Stomach (tissue), 8 donors: ENCODE measurements at regions not wholly inside any gene's neighbourhood (a gene's known extent, or its start where the extent isn't known, plus 50 kb on each side); places are given as distances from the start of the nearest gene placed in this dataset.

Experiments used
- DNase-seq, 2 donors: peaks; one replicate each; pipeline versions ENCODE4 v3.0.0 to v3.0.0-alpha.2; 2013 to 2019
- H3K27ac ChIP-seq, 5 donors: fragments of 200-600 bp in 4 of 5; sonication (generic) in 4 of 5; one replicate each; pipeline ENCODE4 v1.5.1; 2013 to 2019; ENCODE audit warnings: mild to moderate bottlenecking in 1 of 5, moderate library complexity in 1 of 5
- H3K27me3 ChIP-seq, 3 donors: fragments of 200-600 bp; sonication (generic); one replicate each; pipeline ENCODE4 v1.5.1; 2017 to 2019; ENCODE audit warnings: mixed run types in 1 of 3
- H3K36me3 ChIP-seq, 4 donors: fragments of 200-600 bp; sonication (generic); 1 replicate in 3 of 4; 2 replicates in 1 of 4; pipeline ENCODE4 v1.5.1; 2016 to 2019
- H3K4me1 ChIP-seq, 4 donors: fragments of 200-600 bp; sonication (generic); one replicate each; pipeline ENCODE4 v1.5.1; 2016 to 2019
- H3K4me3 ChIP-seq, 4 donors: fragments of 200-600 bp; sonication (generic) in 3 of 4; one replicate each; pipeline ENCODE4 v1.5.1; 2016 to 2019; ENCODE audit warnings: mild to moderate bottlenecking in 1 of 4
- H3K9me3 ChIP-seq, 4 donors: fragments of 200-600 bp; sonication (generic); one replicate each; pipeline ENCODE4 v1.5.1; 2016 to 2019
- EP300 ChIP-seq: sonication (generic); formaldehyde crosslinking; IDR thresholded peaks from one replicate; pipeline ENCODE4 v1.6.1; 2017; ENCODE audit warnings: antibody characterized with exemption
- POLR2A ChIP-seq, 4 donors: fragments of 450-650 bp; IDR thresholded peaks; one replicate each; pipeline ENCODE4 v1.6.1; 2016; ENCODE audit warnings: antibody characterized with exemption in 4 of 4, control low read depth in 2 of 4, mild to moderate bottlenecking in 1 of 4, moderate library complexity in 1 of 4
- POLR2AphosphoS5 ChIP-seq, 3 donors: sonication (generic); formaldehyde crosslinking; IDR thresholded peaks; one replicate each; pipeline ENCODE4 v1.6.1; 2016; ENCODE audit warnings: antibody characterized with exemption in 3 of 3
- WGBS, 5 donors: extraction: QIAGEN DNeasy Blood & Tissue Kit in 3 of 5; methylation state at CpG; one replicate each; pipeline versions ENCODE4 v1.1.5 to v1.1.7; 2013 to 2018; 5-methylcytosine and 5-hydroxymethylcytosine counted together
- intact Hi-C: fragments of 100-400 bp; cut with DNase I; formaldehyde crosslinking; loops from one replicate; pipeline ENCODE4 v1.15.1; 2023; ENCODE audit warnings: low total_unique reads
- TF ChIP-seq, protein P1 (sequence below), 7 experiments: fragments of 450-650 bp in 4 of 7; fragments of 200-600 bp in 3 of 7; sonication (generic) in 3 of 7; IDR thresholded peaks; one replicate each; pipeline ENCODE4 v1.5.1; 2016 to 2019; ENCODE audit warnings: antibody characterized with exemption in 7 of 7, control low read depth in 2 of 7, mild to moderate bottlenecking in 1 of 7
- donor health status: healthy with polysubstance abuse.
- donor health status: Bipolar disorder and iron deficiency.
- donor health status: healthy.

DNA sequence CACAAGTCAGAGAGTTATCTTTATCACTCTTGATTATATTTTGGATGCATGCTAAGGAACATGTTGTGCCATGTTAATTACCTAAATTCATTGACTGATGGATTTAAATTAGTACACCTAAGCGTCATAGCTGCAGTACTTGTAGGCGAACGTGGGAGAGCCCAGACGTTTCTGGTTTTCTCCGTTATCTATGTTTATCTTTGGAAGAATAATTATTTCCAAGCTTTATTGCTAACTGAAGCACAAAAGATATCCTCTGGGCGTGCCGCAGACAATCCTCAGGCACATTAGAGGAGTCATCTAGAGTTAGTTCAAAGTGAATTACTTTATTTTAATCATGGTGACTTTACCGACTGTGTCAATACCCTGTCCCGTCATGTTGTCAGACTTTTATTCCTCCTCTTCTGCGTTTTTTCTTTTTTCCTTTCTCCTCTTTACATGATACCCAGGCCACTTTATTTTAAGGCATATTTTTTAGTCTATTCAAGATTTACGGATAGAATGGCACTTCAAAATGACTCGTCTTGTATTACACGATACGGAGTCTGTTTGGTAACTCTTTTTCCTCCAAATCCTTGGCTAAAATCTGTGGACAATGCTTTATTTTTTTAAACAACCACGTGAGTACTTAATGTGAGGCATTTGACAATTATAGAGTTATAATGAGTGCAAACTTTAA, 632.0 kb upstream of the TENM3 start:
- no peak for TF ChIP-seq POLR2AphosphoS5 (IDR thresholded peaks at IDR 0.05)
- TF ChIP-seq, protein P1, sequence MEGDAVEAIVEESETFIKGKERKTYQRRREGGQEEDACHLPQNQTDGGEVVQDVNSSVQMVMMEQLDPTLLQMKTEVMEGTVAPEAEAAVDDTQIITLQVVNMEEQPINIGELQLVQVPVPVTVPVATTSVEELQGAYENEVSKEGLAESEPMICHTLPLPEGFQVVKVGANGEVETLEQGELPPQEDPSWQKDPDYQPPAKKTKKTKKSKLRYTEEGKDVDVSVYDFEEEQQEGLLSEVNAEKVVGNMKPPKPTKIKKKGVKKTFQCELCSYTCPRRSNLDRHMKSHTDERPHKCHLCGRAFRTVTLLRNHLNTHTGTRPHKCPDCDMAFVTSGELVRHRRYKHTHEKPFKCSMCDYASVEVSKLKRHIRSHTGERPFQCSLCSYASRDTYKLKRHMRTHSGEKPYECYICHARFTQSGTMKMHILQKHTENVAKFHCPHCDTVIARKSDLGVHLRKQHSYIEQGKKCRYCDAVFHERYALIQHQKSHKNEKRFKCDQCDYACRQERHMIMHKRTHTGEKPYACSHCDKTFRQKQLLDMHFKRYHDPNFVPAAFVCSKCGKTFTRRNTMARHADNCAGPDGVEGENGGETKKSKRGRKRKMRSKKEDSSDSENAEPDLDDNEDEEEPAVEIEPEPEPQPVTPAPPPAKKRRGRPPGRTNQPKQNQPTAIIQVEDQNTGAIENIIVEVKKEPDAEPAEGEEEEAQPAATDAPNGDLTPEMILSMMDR (IDR thresholded peaks at IDR 0.05) = no peak
- TF ChIP-seq EP300 = no peak
- no peak for TF ChIP-seq POLR2A (IDR thresholded peaks at IDR 0.05)
- peaks cover 0 to 4% (median 0%) of the 10 kb centered on the region in 4 donors for H3K4me1 ChIP-seq
- no peaks in the 10 kb centered on the region for H3K27me3 ChIP-seq
- no peaks in the 10 kb centered on the region for H3K36me3 ChIP-seq
- intact Hi-C loops = no loop called here
- no peak overlapping the region for H3K4me3 ChIP-seq
- WGBS, 5 donors = 39 to 52% (median 42%) methylated on average over 15 of the region's 15 CpGs
- no peaks in the 10 kb centered on the region for H3K9me3 ChIP-seq
- no peak for DNase-seq
- no peak overlapping the region for H3K27ac ChIP-seq

DNA sequence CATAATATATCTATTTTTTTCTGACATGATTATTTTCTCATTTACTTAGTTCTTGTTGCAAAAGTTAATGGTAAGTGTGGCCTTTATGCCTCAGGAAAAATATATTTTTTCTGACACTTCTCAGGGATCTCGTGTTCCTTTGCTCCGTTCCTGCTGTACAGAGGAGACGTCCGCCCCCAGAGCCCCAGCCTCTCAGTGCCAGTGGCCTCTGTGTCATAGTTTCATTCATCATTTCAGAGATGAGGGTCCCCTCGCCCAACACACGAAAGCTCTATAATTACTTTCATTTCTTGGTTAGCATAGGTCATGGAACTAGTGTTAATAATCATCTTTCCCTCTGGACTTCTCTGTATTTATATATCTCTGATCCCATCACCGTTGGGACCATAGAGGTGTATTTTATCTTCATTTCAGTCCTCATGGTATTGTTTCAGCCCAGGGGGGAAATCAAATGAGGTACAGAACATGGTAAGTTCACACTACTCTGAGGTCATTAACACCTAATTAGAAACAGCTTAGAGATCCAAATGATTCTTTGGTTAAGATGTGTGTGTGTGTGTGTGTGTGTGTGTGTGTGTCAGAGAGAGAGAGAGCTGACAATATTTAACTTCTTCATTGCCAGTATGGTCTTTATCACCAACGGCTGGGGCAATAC, 631.1 kb upstream of the TENM3 start:
- intact Hi-C loops = no loop called here
- Histone ChIP-seq H3K9me3 (no peaks in the 10 kb centered on the region), H3K27ac (no peak overlapping the region), H3K4me3 (no peak overlapping the region), H3K36me3 (no peaks in the 10 kb centered on the region), H3K4me1 (peaks cover 0 to 4% (median 0%) of the 10 kb centered on the region in 4 donors), H3K27me3 (no peaks in the 10 kb centered on the region)
- no peak for DNase-seq
- TF ChIP-seq POLR2AphosphoS5 (IDR thresholded peaks at IDR 0.05) (no peak), POLR2A (IDR thresholded peaks at IDR 0.05) (no peak), EP300 (no peak)
- TF ChIP-seq, protein P1 (IDR thresholded peaks at IDR 0.05) = no peak
- WGBS, 5 donors = 38 to 47% (median 40%) methylated on average over 8 of the region's 8 CpGs

DNA sequence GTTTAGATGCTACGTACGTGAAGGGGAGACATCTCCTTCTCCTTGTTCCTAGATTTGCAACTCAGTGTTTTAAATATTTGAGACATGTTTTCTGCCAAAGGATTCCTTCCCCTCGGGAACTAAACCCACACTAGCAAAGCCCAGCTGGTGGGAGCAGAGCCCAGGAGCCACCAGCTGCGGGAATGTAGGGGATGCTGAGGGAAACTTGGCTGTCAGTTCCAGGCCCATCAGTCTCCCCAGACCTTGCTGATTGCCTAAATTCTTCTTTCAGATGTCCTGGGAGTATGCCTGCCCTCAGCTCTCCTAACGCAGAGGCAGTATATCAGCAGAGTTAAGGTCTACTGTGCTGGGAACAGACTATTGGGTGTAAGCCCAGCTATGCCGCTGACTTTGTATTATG, 630.0 kb upstream of the TENM3 start:
- H3K36me3 ChIP-seq = no peaks in the 10 kb centered on the region
- H3K27ac ChIP-seq = no peak overlapping the region
- intact Hi-C loops = no loop called here
- no peak for DNase-seq
- H3K9me3 ChIP-seq = no peaks in the 10 kb centered on the region
- H3K4me1 ChIP-seq = peaks cover 0 to 4% (median 0%) of the 10 kb centered on the region in 4 donors
- TF ChIP-seq EP300 (no peak), POLR2A (IDR thresholded peaks at IDR 0.05) (no peak), POLR2AphosphoS5 (IDR thresholded peaks at IDR 0.05) (no peak)
- TF ChIP-seq, protein P1 (IDR thresholded peaks at IDR 0.05) = no peak
- no peak overlapping the region for H3K4me3 ChIP-seq
- WGBS, 5 donors = 55 to 74% (median 72%) methylated on average over 6 of the region's 6 CpGs
- no peaks in the 10 kb centered on the region for H3K27me3 ChIP-seq

DNA sequence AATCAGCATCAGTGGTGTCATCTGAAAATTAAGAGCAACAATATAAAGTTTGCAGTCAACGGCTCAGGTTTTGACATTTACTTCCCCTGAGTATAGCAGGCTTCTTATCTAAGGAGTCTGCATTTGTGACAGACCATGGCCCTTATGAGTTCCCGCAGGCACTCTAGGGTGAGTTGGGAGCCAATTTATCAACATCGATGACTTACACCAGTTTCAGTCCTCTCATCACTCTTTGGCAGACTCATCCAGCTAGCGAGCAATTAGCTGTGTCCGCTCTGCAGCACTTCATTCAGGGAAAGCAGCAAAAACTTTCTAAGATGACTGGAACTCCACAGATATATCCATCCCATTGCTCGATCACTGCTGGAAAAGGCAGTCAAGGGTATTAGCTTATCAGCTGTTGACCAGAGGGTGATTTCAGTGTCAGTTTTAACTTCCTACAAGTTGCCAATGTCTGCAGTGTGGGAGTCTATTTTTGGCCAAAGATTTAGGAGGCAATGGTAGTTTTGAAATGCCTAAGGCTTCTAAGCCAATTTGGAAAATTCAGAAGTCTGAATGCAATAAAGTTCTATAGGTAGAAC, 625.1 kb upstream of the TENM3 start:
- H3K36me3 ChIP-seq = no peaks in the 10 kb centered on the region
- no peaks in the 10 kb centered on the region for H3K9me3 ChIP-seq
- intact Hi-C loops = no loop called here
- H3K27me3 ChIP-seq = no peaks in the 10 kb centered on the region
- H3K4me1 ChIP-seq = no peaks in the 10 kb centered on the region
- 73 to 87% (median 85%) methylated on average over 6 of the region's 6 CpGs for WGBS, 5 donors
- H3K27ac ChIP-seq = no peak overlapping the region
- H3K4me3 ChIP-seq = no peak overlapping the region
- DNase-seq = no peak
- TF ChIP-seq, protein P1 (IDR thresholded peaks at IDR 0.05) = no peak
- no peak for TF ChIP-seq EP300
- TF ChIP-seq POLR2A (IDR thresholded peaks at IDR 0.05) = no peak
- no peak for TF ChIP-seq POLR2AphosphoS5 (IDR thresholded peaks at IDR 0.05)
